CD4-positive, alpha-beta T cell treated with Interleukin-21 for 1 hour (primary cell): ENCODE measurements at regions not wholly inside any gene's neighbourhood (a gene's known extent, or its start where the extent isn't known, plus 50 kb on each side); places are given as distances from the start of the nearest gene placed in this dataset.

Experiments used
- DNase-seq: peaks from one replicate; pipeline ENCODE4 v3.0.0-alpha.2; 2020

- peak; percentile 65 for DNase-seq
Measured at GRCh38 chr19:29263305-29264135, 50.6 kb upstream of the UQCRFS1 start.

- no peak for DNase-seq
Measured at GRCh38 chr19:29264897-29265296, 51.9 kb upstream of the UQCRFS1 start.

GRCh38 chr19:29265436-29265835 lies 52.5 kb upstream of the UQCRFS1 start:
- no peak for DNase-seq

DNA sequence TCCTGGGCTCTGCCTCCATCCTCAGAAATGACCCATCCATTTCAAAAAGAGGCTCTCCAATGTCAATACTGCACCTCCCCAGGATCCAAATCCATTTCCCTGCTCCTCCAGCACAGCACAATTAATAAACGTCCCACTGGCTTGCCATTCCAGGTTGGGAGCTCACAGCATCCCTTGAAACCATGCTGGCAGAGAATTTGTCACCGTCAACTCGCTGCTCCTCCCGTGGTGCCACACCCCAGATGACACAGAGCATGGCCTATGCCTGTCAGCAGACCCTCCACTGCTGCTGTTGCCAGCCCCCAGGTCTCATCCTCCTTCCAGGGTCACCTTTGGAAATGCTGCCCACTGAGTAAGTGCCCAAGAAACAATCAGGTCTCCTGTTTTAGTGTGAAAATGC lies 53.0 kb upstream of the UQCRFS1 start:
- no peak for DNase-seq

GRCh38 chr19:29266603-29267002 lies 53.7 kb upstream of the UQCRFS1 start:
- no peak for DNase-seq

- DNase-seq: no peak
Measured at GRCh38 chr19:29267701-29268100, 54.8 kb upstream of the UQCRFS1 start.

- DNase-seq: no peak
Measured at GRCh38 chr19:29268103-29268502, 55.2 kb upstream of the UQCRFS1 start.

GRCh38 chr19:29268721-29269393 lies 55.9 kb upstream of the UQCRFS1 start:
- no peak for DNase-seq

DNA sequence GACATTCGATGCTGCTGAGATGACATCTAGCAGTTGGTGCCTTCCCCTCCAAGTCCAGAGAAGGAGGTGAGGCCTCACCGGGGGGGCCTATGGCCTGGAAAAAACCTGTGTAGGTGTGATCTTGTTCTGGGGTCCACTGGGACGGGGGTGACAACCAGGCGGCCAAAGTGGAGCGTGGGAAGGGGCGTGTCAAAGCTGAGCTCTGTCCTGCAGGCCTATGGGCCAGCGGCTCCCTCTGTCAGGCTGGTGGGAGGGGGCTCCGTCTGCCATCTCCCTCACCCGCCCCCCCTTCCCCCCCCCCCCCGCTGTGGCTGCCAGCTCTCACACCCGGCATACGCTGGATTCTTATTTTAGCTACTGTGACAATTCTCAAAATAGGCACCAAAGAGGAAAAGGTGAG lies 56.7 kb upstream of the UQCRFS1 start:
- DNase-seq: no peak

DNA sequence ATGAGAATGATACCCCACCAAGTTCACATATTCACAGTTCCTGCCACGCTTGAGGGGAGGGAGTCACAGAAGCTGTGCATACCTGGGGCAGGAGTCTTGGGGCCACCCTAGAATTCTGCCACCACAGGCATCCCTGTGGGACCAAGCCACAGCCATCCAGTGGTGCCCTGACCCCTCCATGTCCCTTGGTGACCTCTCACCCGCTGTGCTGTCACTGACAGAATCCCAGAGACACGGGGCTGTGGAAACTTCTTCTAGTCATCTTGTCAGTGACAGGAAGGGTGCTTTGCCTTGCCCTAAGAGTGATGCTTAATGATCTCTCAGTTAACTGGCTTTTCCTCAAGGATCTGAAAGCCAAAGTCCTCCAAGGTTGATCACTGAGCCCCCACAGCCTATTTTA lies 58.4 kb upstream of the UQCRFS1 start:
- DNase-seq: no peak

DNA sequence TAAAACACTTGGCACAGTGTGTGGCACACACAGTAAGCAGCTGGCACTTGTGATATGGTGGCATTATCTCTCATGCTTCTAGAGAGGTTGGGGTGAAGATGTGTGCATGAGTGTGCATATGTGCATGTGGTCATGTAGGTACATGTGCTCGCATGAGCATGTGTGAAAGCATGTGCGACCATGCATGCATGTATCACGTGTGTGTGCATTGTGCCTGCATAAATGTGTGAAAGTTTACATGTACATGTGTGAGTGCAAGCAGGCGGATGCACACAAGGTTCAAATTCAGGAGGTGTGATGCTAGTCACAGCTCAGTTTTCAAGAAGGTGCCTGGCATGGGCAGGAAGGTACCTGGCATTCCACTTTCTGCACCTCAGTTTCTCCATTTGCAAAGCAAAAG lies 59.0 kb upstream of the UQCRFS1 start:
- no peak for DNase-seq

DNA sequence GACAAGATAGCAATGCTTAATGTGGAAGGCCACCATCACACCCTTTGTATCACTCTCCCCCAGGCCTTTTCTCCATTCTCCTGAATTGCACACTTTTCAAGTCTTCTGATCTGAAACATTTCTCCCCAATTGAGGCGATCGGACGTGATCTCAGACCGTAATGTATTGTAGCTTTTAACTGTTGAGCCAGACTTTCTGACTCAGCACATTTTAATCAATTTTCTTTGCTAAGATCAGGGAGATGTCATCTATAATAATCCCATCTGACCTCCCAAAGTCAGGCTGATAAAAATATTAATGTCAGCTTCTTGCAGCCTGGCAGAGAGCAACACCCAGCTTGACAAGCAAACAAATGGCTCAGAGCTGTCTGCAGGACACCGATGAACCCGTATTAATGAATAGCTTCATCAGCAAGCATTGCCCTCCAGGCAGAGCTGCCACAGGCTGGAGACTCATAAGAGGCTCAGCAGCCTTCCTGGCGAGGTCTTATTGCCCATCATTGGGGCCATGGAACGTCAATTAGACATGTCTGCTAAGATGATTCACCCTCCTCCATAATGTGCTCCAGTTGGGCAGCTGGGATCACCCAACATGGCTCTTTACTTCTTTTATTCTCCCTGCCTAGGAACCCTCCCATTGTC lies 60.2 kb upstream of the UQCRFS1 start:
- DNase-seq: no peak

- no peak for DNase-seq
Measured at GRCh38 chr19:29275266-29275665, 62.3 kb upstream of the UQCRFS1 start.

DNA sequence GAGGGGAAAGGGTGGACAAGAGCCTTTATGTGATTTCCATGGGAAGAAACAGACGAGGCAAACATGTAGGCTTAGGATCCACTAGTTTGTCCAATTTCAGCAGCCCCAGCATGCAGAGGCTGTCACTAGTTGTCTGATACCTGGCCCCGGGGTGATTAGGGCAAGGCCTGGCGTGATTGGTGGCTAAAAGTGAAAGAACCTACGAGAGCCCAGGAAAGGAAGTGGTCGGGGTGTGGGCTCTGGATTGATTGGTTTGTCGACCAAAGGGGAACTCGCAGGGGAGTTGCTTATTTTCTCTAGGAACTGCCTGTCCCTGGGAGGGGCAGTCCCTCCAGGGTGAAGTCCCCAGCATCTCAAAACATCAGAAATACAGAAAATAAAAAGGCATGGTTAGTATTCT lies 64.2 kb upstream of the UQCRFS1 start:
- peak; percentile 78 for DNase-seq

- DNase-seq: no peak
Measured at GRCh38 chr19:29278716-29279115, 65.8 kb upstream of the UQCRFS1 start.

GRCh38 chr19:29283366-29283765 lies 70.4 kb upstream of the UQCRFS1 start:
- DNase-seq: no peak

GRCh38 chr19:29285187-29285687 lies 72.3 kb upstream of the UQCRFS1 start:
- no peak for DNase-seq

- DNase-seq: no peak
Measured at GRCh38 chr19:29285878-29286277, 72.9 kb upstream of the UQCRFS1 start.

DNA sequence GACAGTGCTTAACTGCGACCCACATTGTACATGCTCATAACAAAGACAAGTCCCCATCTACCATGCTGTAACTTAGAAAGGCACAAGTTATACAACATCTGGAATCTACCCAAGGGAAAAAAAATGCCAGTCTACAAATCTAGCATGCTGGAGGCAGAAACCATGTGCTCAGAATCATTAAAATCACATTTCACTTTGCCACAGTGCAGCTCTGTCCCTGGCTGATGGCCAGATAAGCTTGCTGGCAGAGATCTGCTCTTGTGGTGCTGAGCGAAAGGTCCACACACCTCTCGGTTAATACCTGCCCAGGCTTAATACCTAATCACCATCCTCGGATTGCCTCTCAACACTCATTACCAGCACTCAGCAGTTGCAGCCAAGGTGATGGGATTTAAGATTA lies 74.1 kb upstream of the UQCRFS1 start:
- no peak for DNase-seq

DNA sequence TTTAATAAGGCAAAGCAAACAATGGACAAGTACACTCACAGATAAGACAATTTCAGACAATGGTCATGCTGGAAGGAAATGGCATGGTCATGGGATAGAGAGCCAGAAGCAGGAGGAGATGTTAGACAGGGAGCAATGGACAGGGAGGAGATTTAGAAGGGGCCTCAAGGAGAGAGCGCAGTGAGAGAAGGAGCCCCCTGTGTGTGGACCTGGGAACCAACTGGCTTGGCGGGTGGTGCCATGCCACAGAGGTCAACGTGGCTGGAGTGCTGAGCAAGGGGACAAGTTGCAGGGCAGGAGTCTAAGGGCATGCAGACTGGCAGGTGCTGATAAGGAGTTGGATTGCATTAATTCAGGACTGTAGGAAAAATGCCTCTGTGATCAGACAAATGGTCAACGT lies 75.3 kb upstream of the UQCRFS1 start:
- no peak for DNase-seq

DNA sequence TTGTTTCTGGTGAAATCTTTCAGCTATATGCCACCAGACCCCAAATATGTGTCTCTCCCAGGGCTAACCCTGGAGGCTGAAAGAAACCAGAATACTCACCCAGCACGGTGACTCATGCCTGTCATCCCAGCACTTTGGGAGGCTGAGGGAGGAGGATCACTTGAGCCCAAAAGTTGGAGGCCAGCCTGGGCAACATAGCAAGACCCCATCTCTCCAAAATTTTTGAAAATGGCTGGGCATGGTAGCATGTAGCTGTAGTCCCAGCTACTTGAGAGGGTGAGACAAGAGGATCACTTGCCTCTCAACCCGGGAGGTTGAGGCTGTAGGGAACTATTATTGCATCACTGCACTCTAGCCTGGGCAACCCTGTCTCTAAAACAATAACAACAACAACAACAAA lies 76.1 kb upstream of the UQCRFS1 start:
- DNase-seq: no peak

DNA sequence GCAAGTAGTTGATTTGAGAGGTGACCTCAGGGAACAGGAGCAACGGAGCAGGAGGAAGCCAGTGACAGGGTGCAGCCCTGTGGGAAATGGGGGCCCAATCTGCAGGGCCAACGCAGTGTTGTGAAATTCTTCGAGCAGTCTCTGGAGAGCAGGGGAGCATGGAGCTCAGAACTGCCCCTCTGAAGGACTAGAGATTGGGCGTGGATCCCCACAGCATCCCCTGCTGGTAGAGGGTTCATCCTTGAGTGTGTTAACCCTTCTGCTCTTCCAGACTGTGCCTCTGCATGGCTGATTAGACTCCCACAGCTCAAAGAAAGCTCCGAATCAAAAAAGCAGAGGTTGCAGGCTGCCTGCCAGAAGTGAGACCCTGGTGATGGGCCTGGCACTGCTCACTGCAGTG lies 77.9 kb upstream of the UQCRFS1 start:
- no peak for DNase-seq

DNA sequence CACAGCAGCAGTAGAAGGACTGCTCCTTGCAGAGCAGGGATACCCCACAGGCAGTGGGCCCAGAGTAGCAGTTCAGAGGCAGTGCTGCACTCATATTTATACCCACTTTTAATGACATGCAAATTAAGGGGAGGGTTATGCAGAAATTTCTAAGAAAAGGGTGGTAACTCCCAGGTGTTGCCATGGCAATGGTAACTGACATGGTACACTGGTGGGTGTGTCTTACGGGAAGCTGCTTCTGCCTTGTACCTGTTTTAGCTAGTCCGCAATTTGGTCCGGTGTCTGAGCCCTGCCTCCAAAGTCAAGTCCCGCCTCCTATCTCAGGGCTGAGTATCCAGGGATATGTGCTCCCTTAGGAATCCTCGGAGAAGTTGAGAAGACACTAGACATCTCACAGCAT lies 79.2 kb upstream of the UQCRFS1 start:
- DNase-seq: no peak

DNA sequence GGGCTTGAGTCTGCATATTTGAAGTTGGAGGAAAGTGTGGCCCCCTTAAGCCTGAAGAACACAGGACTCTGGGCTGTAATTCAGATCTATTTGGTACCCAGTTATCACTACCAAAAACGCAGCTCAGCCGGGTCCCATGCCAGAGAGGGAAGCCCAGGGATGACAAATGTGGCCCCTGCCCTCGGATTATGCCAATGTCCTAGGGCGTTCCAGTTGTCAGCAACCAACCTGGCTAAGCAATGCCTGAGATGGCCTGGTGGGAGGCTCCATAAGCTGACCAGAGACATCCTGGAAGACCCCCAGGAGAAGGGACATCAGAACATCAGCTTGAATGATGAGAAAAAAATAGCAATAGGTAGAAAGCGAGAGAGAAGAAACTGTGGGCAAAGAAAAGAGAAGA lies 79.6 kb upstream of the UQCRFS1 start:
- DNase-seq: no peak
